Activated B cell treated with CpG ODN at 0.5 μM for 24 hours (primary cell): ENCODE measurements at regions not wholly inside any gene's neighbourhood (a gene's known extent, or its start where the extent isn't known, plus 50 kb on each side); places are given as distances from the start of the nearest gene placed in this dataset.

ENCODE experiments used
- ATAC-seq: fragments of 200-7000 bp; cut with Tn5 transposase; one replicate; pipeline ENCODE4 v1.10.0; 2021; ENCODE audit warnings: low read depth, mild to moderate bottlenecking, moderate library complexity
- CTCF ChIA-PET: fragments of 350-600 bp; sonication (Branson Sonifier 250); formaldehyde crosslinking; loops from one replicate; lab custom pipeline; 2021; ENCODE audit warnings: antibody characterized with exemption; lab: Charles Lee
- POLR2A ChIA-PET: fragments of 350-600 bp; sonication (Branson Sonifier 250); formaldehyde crosslinking; loops from one replicate; lab custom pipeline; 2021; ENCODE audit warnings: antibody characterized with exemption; lab: Charles Lee
- DNase-seq: peaks from one replicate; pipeline ENCODE4 v3.0.0; 2022
- H3K27ac Mint-ChIP-seq: one replicate; pipeline ENCODE4 v1.8.0; 2020; ENCODE audit warnings: mixed read lengths
- H3K27me3 Mint-ChIP-seq: one replicate; pipeline ENCODE4 v1.8.0; 2021; ENCODE audit warnings: mixed read lengths
- H3K36me3 Mint-ChIP-seq: one replicate; pipeline ENCODE4 v1.8.0; 2021; ENCODE audit warnings: low read depth, mixed read lengths
- H3K4me1 Mint-ChIP-seq: one replicate; pipeline ENCODE4 v1.8.0; 2021; ENCODE audit warnings: mixed read lengths
- H3K4me3 Mint-ChIP-seq: one replicate; pipeline ENCODE4 v1.8.0; 2020; ENCODE audit warnings: mild to moderate bottlenecking, mixed read lengths
- H3K9me3 Mint-ChIP-seq: one replicate; pipeline ENCODE4 v1.8.0; 2020; ENCODE audit warnings: mixed read lengths
- intact Hi-C: fragments of 100-400 bp; cut with micrococcal nuclease; formaldehyde crosslinking; loops from one replicate; pipeline ENCODE4 v1.15.1; 2024
- TF ChIP-seq, protein P1 (sequence below): fragments of 200-600 bp; IDR thresholded peaks from one replicate; pipeline ENCODE4 v1.8.0; 2022; ENCODE audit warnings: antibody characterized with exemption, mild to moderate bottlenecking

DNA sequence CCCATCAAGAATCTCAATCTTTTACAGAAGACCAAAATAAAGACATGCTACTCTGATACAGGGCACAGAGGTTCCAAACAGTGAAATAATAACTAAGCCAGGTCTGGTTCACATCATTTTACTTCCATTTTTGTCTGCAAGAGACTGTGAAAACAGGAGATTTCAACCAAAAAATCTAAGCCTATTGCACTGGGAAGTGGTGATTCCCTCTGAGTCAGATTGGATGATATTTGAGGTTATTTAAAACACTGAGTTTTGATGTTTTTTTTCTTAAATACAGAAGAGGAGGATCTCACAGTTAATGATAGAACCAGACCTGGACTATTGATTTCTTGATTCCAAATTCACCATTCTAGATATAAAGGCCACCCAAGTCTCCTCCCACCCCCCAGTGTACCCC lies 117.3 kb upstream of the FAM20A start:
- ATAC-seq, result no peak
- POLR2A ChIA-PET, result no interaction called here
- Mint-ChIP-seq H3K9me3 (no peaks in the 10 kb centered on the region), H3K36me3 (no peaks in the 10 kb centered on the region), H3K27me3 (peaks cover 19% of the 10 kb centered on the region), H3K4me3 (no peak overlapping the region), H3K27ac (no peak overlapping the region), H3K4me1 (no peaks in the 10 kb centered on the region)
- TF ChIP-seq, protein P1, sequence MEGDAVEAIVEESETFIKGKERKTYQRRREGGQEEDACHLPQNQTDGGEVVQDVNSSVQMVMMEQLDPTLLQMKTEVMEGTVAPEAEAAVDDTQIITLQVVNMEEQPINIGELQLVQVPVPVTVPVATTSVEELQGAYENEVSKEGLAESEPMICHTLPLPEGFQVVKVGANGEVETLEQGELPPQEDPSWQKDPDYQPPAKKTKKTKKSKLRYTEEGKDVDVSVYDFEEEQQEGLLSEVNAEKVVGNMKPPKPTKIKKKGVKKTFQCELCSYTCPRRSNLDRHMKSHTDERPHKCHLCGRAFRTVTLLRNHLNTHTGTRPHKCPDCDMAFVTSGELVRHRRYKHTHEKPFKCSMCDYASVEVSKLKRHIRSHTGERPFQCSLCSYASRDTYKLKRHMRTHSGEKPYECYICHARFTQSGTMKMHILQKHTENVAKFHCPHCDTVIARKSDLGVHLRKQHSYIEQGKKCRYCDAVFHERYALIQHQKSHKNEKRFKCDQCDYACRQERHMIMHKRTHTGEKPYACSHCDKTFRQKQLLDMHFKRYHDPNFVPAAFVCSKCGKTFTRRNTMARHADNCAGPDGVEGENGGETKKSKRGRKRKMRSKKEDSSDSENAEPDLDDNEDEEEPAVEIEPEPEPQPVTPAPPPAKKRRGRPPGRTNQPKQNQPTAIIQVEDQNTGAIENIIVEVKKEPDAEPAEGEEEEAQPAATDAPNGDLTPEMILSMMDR, result no peak
- CTCF ChIA-PET, result no interaction called here
- no peak for DNase-seq
- intact Hi-C loops, result no loop called here

- intact Hi-C loops, result no loop called here
- H3K4me1 Mint-ChIP-seq, result no peaks in the 10 kb centered on the region
- no peaks in the 10 kb centered on the region for H3K36me3 Mint-ChIP-seq
- H3K9me3 Mint-ChIP-seq, result no peaks in the 10 kb centered on the region
- H3K4me3 Mint-ChIP-seq, result no peak overlapping the region
- TF ChIP-seq, protein P1, result no peak
- H3K27ac Mint-ChIP-seq, result no peak overlapping the region
- ChIA-PET POLR2A (no interaction called here), CTCF (no interaction called here)
- DNase-seq (no peak), ATAC-seq (no peak)
- peaks cover 14% of the 10 kb centered on the region for H3K27me3 Mint-ChIP-seq
These were observed 113.5 kb upstream of the FAM20A start for GRCh38 chr17:68714676-68715075.

GRCh38 chr17:68711858-68712257 lies 110.7 kb upstream of the FAM20A start:
- intact Hi-C loops, result no loop called here
- ChIA-PET POLR2A (no interaction called here), CTCF (no interaction called here)
- Mint-ChIP-seq H3K4me1 (no peaks in the 10 kb centered on the region), H3K27ac (no peak overlapping the region), H3K27me3 (peaks cover 8% of the 10 kb centered on the region), H3K36me3 (no peaks in the 10 kb centered on the region), H3K4me3 (no peak overlapping the region), H3K9me3 (no peaks in the 10 kb centered on the region)
- ATAC-seq (no peak), DNase-seq (no peak)
- TF ChIP-seq, protein P1, result no peak

GRCh38 chr17:68710976-68711375 lies 109.8 kb upstream of the FAM20A start:
- H3K27me3 Mint-ChIP-seq, result peaks cover 5% of the 10 kb centered on the region
- CTCF ChIA-PET, result no interaction called here
- intact Hi-C loops, result no loop called here
- POLR2A ChIA-PET, result interaction anchor here (0.6 kb wide), 1 partner anchor 691 kb away, joined by 4 read pairs; no protein-coding TSS in a partner anchor
- H3K4me1 Mint-ChIP-seq, result no peaks in the 10 kb centered on the region
- no peaks in the 10 kb centered on the region for H3K9me3 Mint-ChIP-seq
- DNase-seq, result no peak
- no peak overlapping the region for H3K27ac Mint-ChIP-seq
- no peak overlapping the region for H3K4me3 Mint-ChIP-seq
- no peak for ATAC-seq
- TF ChIP-seq, protein P1, result no peak
- H3K36me3 Mint-ChIP-seq, result no peaks in the 10 kb centered on the region

- TF ChIP-seq, protein P1, result no peak
- ATAC-seq, result no peak
- Mint-ChIP-seq H3K27ac (no peak overlapping the region), H3K9me3 (no peaks in the 10 kb centered on the region), H3K36me3 (no peaks in the 10 kb centered on the region), H3K27me3 (peaks cover 5% of the 10 kb centered on the region), H3K4me3 (no peak overlapping the region), H3K4me1 (no peaks in the 10 kb centered on the region)
- ChIA-PET POLR2A (interaction anchor here (0.6 kb wide), 1 partner anchor 692 kb away, joined by 4 read pairs; no protein-coding TSS in a partner anchor), CTCF (no interaction called here)
- intact Hi-C loops, result no loop called here
- DNase-seq, result no peak
These were observed 109.0 kb upstream of the FAM20A start for GRCh38 chr17:68710035-68710780.
